Middle frontal gyrus (tissue), 1 donor: ENCODE measurements at regions not wholly inside any gene's neighbourhood (a gene's known extent, or its start where the extent isn't known, plus 50 kb on each side); places are given as distances from the start of the nearest gene placed in this dataset.
"Not testable (repeated sequence)": the region's sequence is repeated elsewhere in the genome, so short reads cannot be mapped to it uniquely, and the experiment has no call there.

Experiments used
- DNase-seq: peaks from one replicate; pipeline ENCODE4 v3.0.0-alpha.2; 2015; ENCODE audit warnings: low spot score; ENCODE audit errors: extremely low spot score

DNA sequence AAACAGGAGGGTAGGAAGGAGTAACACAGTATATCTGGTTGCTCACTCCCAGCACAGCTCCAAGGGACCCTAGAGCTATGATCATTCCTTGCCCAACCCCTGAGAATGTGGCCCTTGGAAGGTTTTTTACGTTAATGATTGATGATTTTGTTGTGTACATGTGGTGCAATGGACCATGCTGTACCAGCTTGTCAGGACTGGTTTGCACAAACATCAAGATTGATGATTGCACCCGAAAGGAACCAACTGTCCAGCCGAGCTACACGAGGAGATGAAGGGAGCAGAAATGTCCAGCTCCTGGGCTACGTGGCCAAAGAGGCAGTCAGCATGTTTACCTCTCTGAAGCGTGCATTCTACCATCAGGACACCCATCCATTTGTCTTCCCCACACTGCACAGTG is 83.2 kb upstream of the USP9X start:
- no peak for DNase-seq

DNA sequence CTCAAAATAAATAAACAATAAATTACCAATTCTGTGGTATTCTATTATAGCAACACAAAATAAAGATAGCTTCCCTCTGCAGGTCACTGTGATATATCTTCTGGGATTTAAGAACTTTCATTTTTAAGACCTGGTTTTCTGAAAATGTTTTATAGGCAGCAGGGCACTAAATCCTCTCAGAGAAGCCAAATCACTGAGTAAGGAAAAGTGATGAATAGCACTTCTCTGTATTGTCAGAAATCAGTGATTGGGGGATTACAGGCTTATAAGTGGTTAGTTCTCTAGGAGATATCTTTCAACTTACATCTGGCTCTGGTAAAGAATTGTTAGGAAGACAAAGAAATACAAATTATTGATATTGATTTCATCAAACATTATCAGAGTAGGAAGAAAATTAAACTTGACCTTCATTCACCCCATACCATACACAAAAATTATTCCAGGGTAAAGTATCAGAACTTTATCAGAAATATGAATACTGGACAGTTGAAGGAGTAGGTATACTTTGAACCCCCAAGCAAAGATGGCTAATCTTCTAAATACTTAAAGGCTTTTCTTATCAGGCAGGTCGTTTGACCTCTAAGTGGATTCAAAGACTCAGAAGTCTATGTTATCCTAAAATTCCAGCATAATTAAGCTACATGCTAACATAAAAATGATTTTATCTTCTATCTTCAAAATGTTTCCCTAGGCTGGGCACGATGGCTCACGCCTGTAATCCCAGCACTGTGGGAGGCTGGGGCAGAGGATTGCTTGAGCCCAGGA is 81.6 kb upstream of the USP9X start:
- no peak for DNase-seq

DNA sequence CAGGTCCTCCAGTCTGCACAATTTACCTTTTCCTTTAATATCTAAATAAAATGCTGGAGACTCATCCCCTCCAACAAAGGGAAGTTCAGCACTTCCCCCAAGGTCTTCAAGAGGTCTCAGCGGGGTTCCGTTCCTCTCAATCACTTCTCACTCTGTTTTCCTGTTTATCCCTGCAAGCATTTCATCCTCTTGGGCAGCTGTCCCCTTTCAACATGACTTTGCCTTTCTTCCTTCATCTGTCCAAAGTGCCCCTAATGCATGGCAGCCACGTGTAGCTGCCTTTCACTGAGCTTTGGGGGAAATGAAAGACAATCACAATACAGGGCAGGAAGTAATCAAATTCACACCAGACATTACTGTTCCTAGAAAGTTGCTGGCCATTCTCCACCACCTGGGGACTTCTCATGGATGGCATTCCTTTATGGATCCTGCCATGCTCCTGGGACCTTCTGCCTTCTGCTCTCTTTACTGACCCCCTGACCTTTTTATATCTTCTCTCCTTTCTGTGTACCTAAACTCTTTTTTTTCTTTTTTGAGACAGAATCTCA is 79.7 kb upstream of the USP9X start:
- DNase-seq, result no peak

DNA sequence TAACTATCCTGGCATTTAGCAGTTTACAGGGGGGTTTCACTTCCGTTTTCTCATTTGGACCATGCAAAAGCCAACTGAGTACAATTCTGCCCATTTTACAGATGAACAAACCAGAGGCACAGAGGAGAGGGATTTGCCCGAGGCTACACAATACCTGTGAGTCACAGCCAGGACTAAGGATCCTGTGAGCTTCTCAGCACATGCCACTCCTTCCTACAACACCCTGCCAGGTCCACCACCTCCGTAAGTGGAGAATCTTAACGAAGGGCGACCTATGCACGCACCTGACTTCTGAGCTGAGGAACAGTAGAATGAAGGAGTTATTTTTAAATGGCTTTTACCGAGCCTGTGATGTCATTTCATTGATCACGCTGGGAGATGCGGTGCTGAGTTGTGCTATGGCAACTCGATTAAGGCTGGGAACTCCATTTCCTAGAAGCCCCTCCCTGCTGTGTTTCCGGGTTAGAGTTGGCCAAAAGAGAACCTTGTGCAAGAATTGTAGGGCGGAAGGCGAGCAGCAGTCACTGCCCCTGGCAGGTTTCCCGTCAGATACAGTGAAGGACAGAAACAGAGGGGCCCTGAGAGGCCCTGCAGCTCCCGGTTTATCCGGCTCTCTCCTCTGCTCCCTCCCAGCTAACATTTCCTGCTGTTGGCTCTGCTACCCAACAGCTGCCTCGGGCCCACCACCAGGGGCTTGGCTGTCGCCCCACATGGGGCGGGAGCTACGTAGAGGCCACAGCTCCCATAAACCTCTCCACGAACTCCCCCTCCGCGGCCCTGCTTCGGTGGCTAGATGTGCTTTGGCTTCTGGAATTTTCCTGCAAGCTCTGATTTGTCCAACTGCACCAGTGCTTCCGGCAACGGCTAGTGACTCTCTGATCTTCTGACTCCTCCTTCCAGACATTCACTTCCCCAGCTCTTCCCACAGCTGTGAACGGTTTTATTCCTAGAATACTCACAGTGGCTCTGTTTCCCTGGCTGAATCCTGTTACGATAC is 75.1 kb upstream of the USP9X start:
- peak; percentile 5 for DNase-seq

DNA sequence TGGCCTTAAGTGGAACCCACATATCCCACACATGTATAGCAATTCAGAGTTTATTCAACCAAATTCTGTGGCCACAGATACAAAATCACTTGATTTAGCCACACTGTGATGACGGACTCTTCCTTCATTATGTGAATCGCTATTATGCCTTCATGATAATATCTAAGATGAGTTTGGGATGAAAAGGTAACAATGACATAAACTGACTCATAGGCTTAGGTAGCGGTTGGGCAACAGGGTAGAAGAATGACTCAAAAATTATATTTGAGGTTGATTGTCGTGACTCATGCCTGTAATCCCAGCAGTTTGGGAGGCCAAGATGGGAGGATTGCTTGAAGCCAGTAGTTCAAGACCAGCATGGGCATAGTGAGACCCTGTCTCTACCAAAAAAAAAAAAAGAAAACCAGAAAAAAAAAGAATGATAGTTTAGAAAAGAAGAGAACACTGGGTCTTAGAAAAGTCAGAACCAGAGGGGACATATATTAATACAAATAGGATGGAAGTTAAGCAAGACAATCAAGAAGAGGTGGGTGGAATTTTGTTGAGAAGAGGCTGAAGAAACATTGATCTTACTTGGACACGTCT is 70.4 kb upstream of the USP9X start:
- no peak for DNase-seq

DNA sequence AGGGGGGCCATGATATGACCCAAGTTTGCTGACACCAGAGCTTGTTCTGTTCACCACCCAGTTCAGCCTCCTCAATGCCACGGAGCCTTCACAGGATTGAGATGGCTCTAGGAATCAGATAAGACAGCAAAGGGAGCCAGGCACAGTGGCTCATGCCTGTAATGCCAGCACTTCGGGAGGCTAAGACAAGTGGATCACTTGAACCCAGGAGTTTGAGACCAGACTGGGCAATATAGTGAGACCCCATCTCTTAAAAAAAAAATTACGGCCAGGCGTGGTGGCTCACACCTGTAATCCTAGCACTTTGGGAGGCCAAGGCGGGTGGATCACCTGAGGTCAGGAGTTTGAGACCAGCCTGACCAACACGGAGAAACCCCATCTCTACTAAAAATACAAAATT is 67.5 kb upstream of the USP9X start:
- DNase-seq, result not testable (repeated sequence)

DNA sequence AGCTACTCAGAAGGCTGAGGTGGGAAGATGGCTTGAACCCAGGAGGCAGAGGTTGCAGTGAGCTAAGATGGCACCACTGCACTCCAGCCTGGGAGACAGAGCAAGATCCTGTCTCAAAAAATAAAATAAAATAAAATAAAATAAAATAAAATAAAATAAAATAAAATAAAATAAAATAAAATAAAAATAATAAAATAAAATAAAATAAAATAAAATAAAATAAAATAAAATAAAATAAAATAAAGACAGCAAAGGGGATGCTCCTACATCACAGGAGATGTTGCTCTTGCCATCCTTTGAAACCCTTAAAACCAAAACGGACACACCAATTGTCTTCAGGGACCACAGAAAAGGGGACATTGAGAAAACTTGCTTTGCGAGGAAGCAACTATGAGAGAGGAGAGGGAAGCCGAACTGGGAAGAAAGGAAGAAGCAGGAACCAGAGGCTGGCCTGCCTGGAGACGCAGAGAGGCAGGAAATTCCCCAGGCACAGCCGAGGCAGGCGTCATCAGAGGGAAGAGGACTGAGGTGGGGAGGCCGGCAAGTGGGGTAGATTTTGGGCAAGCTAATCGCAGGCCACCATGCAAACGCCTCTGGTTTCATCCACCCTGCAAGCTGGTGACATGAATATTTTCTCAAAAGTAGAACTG is 66.7 kb upstream of the USP9X start:
- DNase-seq, result not testable (repeated sequence)

DNA sequence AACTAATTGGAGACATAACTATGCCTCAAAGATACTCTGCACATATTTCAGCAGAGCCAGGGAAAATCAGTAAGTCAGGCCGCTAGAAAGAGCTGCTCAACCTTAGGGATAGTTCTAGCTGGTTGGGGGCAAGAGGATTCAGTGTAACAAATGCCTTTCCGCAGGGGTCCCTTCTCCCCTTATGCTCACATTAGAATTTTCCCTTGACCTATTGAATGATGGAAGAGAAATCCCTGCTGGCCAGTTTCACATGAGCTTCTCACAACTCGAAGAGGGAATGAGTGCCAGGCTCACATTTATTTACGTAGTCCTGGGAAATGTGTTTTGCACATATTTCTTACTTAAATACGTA is 66.2 kb upstream of the USP9X start:
- no peak for DNase-seq

DNA sequence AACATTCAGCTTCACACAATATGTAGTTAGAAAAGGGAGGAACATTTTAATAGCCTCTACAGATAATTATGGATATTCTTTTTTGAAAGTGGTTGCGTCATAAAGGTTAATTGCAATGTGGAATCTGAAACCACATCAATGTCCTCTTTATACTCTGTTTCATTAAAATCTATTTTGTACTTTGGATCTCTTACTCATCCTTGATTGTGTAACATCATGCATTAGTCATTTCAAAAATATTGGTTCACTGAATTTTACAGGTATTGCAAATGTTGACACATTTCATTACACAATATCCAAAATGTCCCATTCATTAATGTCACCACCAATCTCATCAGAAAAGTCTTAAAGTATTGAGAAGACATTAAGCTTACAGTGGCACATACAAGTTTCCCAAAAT is 62.7 kb upstream of the USP9X start:
- DNase-seq, result no peak

DNA sequence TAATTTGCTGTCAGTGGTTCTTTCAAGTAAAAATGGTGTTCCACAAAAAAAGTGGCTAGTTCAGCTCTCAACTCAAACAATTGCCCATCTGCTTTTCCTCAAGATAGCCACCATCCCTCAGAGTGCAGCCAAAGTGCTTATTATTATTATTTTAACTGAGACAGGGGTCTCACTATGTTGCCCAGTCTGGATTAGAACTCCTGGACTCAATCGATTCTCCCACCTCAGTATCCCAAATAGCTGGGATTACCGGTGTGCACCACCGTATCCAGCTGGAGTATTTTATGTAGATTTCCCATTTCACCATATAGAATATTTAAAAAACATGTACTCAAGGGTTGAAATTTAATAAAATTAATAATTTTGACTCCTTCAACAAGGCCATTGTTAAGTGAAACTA is 62.1 kb upstream of the USP9X start:
- DNase-seq, result no peak

DNA sequence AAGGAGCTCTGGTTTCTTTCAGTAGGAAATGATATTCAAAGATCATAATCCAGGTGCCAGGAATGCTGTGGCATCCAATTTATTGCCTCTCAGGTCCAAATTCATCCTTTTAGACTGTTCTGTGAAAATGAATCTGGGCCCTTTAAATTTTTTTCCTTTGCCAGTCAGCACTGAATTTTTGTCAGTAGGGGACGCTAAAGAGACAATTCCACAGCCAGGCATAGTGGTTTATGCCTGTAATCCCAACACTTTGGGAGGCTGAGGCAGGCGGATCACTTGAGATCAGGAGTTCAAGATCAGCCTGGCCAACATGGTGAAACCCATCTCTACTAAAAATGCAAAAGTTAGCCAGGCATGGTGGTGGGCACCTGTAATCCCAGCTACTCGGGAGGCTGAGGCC is 60.9 kb upstream of the USP9X start:
- DNase-seq, result not testable (repeated sequence)

DNA sequence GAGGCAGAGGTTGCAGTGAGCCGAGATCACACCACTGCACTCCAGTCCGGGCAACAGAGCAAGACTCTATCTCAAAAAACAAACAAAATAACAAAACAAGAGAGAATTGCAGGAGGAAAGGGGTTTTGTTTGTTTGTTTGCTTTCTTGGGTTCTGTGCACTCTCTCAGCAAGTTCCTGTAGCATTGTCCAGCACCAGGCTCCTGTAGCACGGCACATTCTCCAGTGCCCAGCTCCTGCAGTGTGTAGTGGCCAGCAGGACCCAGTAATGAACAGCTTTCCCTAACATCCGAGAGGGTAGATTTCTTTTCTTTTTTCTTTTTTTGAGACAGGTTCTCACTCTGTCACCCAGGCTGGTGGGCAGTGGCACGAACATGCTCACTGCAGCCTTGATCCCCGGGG is 60.5 kb upstream of the USP9X start:
- no peak for DNase-seq

DNA sequence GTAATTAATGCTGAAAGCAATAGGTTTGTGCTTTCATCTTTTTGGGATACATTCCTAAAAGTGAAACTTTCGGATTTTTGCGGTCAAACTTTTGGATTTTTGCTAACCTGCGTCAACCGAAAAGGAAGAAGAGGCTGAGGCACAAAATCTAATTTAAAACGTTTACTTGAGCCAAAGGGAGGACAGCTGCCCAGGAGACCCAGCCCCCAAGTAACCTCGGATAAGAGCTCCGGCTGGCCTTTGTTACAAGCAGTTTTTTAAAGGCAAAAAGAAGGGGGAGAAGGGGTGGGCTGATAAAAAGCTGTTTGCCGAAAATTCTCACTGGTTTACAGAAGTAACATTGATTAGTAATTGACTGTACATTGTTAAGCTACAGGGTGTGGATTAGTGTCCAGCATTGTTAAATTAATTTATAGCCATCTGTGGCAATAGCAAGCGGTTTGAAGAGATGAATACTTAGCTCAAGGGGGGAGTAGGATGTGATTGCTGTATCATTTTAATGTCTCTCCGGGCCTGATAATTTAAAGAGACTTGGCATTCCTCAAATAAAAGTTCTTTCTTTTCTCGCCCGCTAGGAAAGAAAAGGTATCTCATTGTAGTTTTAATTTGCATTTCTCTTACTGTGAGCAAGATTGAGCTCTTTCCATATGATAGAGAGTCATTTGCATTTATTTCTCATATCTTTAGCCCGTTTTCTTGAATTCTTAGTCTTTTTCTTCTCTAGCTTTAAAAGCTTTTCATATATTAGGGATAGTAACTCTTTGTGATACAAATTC is 59.1 kb upstream of the USP9X start:
- no peak for DNase-seq

DNA sequence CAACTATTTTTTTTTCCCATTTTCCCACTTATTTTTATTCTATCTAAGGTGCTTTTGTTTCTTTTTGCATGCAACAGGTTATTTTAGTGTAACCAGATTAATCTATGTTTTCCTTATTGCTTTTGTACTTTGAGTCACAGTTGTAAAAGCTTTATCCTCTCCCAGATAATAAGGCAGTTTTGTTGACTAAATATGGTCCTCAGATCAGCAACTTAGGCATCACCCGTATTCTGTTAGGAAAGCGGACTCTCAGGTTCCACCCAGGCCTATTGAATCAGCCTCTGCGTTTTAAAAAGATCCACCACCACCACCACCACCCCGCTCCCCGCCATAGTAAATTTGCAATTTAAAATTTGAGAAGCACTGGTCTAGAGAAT is 58.6 kb upstream of the USP9X start:
- no peak for DNase-seq

DNA sequence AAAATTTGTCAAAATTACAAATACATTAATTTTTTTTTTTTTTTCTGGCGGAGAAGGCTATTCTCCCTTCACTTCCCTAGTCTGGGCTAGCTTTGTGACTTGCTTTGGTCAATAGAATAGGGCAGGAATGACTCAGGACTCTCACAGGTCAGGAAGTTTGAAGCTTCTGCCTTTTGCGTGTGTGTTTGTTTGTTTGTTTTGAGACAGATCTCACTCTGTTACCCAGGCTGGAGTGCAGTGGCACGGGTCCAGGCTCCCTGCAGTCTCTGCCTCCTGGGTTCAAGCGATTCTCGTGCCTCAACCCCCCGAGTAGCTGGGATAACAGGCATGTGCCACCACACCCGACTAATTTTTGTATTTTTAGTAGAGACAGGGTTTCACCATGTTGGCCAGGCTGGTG is 55.9 kb upstream of the USP9X start:
- no peak for DNase-seq

DNA sequence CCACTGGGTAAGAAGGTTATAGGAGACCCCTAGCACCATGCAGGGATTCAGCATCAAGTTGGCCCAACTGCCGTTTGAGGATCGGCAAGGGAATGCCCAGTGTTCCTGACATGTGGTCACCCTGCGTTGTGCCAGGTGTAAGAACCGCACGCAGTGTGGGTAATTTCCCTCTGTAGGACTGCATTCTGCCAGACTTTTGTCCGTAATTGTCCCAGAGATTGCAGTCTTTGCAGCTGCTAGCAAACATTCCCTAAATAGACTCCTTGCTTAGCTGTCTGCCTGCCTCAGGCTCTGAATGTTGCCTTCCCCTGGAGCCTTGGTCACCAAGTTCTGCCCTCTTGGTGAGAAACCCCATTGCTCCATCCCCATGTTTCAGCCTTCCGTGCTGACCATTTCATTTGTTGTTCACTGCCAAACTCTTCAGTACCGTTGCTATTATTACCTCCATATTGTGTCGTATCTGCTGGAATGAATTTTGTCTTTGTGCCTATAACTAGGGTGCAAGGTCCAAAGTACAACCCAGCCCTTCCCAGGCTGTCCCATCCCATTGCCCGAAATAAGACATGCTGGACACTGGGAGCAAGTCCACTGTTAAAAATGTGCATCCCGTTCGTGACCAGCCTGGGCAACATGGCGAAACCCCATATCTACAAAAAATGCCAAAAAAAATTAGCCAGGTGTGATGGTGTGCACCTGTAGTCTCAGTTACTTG is 53.8 kb upstream of the USP9X start:
- DNase-seq, result no peak

DNA sequence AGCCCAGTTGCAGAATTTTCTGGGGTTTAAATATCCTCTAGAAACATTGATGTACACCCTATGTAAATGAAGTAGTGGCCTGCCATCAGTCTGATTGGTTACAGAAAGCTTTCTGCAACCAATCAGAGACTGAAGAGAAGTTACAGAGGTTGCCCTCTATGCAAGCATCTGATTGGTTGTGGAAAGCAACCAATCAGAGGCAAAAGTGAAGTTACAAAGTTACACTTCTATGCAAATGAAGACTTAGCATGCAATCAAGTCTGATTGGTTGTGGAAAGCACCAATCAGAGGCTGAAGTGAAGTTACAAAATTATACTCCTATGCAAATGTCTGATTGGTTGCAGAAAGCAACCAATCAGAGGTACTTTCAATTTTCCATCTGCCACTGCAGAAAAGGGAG is 51.9 kb upstream of the USP9X start:
- DNase-seq, result no peak

DNA sequence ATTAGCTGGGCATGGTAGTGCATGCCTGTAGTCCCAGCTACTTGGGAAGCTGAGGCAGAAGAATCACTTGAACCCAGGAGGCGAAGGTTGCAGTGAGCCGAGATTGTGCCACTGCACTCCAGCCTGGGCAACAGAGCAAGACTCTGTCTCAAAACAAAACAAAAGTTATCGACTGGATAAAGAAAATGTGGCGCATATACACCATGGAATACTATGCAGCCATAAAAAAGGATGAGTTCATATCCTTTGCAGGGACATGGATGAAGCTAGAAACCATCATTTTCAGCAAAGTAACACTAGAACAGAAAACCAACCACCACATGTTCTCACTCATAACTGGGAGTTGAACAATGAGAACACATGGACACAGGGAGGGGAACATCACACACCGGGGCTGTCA is 50.3 kb upstream of the USP9X start:
- DNase-seq, result not testable (repeated sequence)
